ENCODE measurements at regions not wholly inside any gene's neighbourhood (a gene's known extent, or its start where the extent isn't known, plus 50 kb on each side); places are given as distances from the start of the nearest gene placed in this dataset.
A peak's percentile ranks its signal among the peaks of the same experiment; 100 is the strongest.
"Not testable (repeated sequence)": the region's sequence is repeated elsewhere in the genome, so short reads cannot be mapped to it uniquely, and the experiment has no call there.

GRCh38 chr6:140339084-140339483, 964.6 kb upstream of the CITED2 start:
- DNase-seq = not testable (repeated sequence)

GRCh38 chr6:140321891-140322290, 947.4 kb upstream of the CITED2 start:
- DNase-seq = no peak

- no peak for DNase-seq
Measured at GRCh38 chr6:140320081-140321080, 945.9 kb upstream of the CITED2 start.

- no peak for DNase-seq
Measured at GRCh38 chr6:140319209-140319608, 944.8 kb upstream of the CITED2 start.

- DNase-seq = no peak
Measured at GRCh38 chr6:140318408-140318807, 944.0 kb upstream of the CITED2 start.

DNA sequence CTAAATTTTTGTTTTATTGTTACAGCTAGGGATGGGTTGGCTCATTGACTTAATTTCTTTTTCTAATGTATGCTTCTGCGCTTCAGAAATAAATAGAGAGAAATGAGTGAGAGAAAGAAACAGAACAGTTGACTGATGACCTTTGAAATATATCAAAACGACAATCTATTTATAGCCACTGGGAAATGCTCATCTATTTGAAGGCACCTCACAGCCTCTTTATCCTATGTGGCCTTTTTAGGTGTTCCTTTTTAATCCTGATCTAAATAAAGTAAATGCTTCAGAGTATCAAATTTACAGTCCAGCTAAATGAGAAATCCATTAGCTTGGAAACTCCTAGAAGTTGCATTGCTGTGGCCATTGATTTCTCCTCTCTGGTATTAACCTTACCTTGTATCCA, 943.5 kb upstream of the CITED2 start:
- DNase-seq = no peak

- no peak for DNase-seq
Measured at GRCh38 chr6:140316966-140317365, 942.5 kb upstream of the CITED2 start.

DNA sequence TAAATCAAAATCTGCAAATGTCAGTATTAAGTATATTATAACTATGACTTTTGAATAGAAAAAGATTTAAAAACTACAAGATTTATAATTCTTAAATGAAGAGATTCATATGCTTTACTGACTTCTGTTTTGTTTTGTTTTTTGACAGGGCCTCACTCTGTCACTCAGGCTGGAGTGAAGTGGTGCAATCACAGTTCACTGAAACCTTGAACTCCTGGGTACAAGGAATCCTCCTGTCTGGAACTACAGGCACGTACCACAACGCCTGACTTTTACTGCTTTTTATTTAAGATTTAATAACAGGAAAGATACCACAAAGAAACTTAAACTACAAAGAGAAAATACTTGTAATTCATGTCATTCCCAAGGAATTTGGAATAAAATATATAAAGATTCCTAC, 940.2 kb upstream of the CITED2 start:
- DNase-seq = no peak

- no peak for DNase-seq
Measured at GRCh38 chr6:140311146-140311545, 936.7 kb upstream of the CITED2 start.

GRCh38 chr6:140303218-140303949, 928.9 kb upstream of the CITED2 start:
- DNase-seq = no peak

DNA sequence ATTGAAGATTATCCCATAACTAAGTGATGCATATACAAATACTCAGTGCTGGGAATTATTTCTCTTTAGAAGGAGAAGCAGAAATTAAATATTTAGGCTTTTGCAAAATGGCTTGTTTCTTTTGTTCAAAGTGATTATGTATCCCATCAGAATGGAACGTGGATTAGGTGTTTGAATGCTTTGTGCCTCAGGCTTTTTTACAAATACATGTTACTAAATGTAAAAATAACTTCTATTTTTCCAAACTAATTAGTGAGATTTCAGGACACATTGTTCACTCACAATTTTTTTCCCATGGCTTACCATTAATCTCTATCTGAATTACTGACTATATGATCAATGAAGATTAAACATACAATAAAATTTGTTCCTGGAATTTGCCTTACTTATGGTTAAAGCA, 925.9 kb upstream of the CITED2 start:
- DNase-seq = no peak

DNA sequence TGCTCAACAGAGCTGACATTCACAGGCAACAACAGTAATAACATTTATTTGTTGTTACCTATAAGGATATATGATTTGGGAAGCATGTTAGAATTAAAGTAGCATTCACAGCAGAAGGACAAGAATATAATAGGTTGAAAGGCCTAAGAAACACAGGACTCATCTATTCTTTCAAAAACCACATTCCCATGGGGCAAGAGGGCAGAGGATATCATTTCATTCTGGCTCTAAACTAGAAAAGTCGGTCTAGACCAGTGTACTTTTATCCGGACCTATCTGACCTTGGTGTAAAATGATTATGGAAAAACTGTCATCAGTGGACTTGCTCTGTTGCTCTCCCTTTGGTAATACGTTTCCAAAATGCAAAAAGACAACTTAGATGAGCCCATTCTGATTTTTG, 914.7 kb upstream of the CITED2 start:
- no peak for DNase-seq

GRCh38 chr6:140285998-140286690, 911.7 kb upstream of the CITED2 start:
- DNase-seq = no peak

DNA sequence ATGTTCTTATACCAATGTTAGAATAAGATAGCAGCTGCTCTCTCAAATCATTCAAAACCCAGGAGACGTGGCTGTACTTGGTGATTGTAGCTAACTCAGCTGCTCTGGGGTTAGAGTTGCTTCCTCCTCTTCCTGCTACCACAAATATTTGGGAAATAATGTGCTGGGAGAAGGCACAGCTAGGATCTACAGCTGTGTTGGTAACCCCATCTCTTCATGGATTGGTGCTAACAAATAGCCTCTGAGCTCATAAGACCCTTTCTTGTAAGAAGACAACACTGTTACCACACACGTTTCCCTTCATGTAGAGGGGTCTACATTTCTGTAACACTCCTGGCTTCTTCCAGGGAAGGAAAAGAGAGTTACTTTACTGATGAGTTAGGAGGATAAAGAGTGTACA, 911.0 kb upstream of the CITED2 start:
- DNase-seq = no peak

- DNase-seq = no peak
Measured at GRCh38 chr6:140284871-140285270, 910.4 kb upstream of the CITED2 start.

- peak in 1 of 2 experiments; percentile 34 for DNase-seq
Measured at GRCh38 chr6:140283197-140283596, 908.7 kb upstream of the CITED2 start.

- no peak for DNase-seq
Measured at GRCh38 chr6:140281767-140282166, 907.3 kb upstream of the CITED2 start.

GRCh38 chr6:140281236-140281635, 906.8 kb upstream of the CITED2 start:
- DNase-seq = no peak

GRCh38 chr6:140276719-140277118, 902.3 kb upstream of the CITED2 start:
- DNase-seq = no peak

GRCh38 chr6:140276133-140276532, 901.7 kb upstream of the CITED2 start:
- DNase-seq = no peak

DNA sequence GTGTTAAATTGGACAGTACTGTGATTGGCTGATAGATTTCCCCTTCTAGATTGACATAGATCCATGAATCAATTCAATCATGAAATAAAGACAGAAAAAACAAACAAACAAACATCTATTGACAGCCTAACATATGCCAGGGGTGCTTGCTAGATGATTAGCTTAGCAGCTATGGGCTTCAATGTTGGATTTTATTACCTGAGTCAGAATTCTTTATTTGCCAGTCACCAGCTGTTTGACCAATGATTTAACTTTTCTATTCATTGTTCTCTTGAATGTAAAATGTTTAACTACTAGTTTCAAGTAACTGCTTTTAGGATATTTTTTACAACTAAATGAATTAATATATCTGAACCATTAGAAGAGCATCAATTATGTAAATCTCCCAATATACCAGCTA, 901.3 kb upstream of the CITED2 start:
- no peak for DNase-seq

- DNase-seq = no peak
Measured at GRCh38 chr6:140274548-140274947, 900.1 kb upstream of the CITED2 start.

DNA sequence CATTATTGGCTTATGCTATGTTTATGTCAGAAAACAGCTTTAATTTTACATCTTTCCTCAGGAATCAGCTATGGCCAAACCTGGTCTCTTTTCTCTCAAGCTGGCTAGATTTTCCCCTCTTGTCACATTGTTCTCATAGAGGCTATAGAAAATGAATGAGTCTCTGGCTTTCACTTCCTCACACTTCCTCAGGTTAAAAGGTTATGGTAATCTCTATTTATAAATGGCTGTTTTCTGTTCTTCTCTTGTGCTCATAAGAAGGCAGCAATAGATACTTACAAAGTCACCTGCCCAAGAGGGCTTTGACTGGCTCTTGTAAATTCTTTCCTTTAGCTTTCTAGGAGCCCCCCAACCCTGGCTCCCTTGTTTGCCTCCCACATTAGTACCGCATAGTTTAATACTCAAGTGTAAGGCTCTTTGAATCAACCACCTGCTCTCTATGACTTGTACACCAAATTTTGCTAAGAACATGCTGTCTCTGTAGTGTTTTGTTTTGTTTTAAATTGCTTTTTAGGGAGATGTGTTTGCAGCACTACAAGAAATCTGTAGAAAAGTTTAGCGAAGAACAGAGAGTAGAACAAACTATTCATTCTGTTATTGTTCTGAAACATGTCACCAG, 897.4 kb upstream of the CITED2 start:
- DNase-seq = peak in 1 of 2 experiments; percentile 45

Measured in NCI-H2081 (cell line).